HG02885 (cell line): ENCODE measurements at regions not wholly inside any gene's neighbourhood (a gene's known extent, or its start where the extent isn't known, plus 50 kb on each side); places are given as distances from the start of the nearest gene placed in this dataset.
"Not testable (repeated sequence)": the region's sequence is repeated elsewhere in the genome, so short reads cannot be mapped to it uniquely, and the experiment has no call there.

Experiments used
- ATAC-seq: cut with Tn5 transposase; IDR thresholded peaks from one replicate; pipeline ENCODE4 v1.9.1; 2021; ENCODE audit warnings: mild to moderate bottlenecking; ENCODE audit not compliant: unreplicated experiment, poor library complexity

DNA sequence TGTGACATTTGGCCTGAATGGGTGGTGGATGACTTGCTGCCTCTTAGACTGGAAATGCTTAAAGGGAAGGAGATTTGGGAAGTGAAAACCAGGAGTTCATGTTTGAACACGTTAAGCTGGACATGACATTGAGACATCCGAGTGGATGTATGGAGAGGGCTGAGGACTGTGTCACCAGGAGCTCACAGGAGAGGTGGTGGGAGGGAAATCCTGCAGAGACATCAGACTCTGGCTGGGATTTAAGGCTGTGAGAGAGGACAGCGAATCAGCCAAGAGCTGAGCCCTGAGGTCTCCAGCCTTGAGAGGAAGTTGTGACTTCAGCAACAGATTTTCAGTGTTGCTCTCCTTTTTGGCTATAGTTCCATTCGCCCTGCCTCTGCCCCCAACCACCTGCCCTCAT is 432.5 kb upstream of the SPATA31A3 start:
- ATAC-seq: not testable (repeated sequence)

GRCh38 chr9:67423049-67423728 is 430.8 kb upstream of the SPATA31A3 start:
- not testable (repeated sequence) for ATAC-seq

DNA sequence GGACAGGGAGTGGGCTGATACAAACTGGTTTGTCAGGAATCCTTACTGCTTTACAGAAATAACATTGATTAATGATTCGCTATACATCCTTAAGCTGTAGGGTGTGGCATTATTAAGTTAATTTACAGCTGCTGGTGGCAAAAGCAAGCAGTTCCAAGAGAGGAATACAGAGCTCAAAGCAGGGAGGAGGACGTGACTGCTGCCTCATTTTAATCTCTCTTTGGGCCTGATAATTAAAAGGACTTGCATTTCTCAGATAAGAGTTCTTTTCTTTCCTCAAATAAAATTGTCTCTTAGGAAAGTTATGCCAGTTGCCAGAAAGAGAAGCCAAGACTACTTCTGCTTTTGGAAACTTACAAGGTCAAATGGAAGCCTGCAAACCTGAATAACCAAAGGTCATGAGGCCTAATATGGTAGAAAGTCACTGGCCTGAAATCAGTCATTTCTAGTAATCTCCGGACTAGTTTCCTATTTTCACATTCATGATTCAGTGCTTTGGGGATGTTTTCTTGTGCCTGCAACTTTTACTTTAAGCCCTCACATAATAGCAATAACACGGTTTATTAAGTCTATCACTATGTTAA is 426.2 kb upstream of the SPATA31A3 start:
- not testable (repeated sequence) for ATAC-seq

DNA sequence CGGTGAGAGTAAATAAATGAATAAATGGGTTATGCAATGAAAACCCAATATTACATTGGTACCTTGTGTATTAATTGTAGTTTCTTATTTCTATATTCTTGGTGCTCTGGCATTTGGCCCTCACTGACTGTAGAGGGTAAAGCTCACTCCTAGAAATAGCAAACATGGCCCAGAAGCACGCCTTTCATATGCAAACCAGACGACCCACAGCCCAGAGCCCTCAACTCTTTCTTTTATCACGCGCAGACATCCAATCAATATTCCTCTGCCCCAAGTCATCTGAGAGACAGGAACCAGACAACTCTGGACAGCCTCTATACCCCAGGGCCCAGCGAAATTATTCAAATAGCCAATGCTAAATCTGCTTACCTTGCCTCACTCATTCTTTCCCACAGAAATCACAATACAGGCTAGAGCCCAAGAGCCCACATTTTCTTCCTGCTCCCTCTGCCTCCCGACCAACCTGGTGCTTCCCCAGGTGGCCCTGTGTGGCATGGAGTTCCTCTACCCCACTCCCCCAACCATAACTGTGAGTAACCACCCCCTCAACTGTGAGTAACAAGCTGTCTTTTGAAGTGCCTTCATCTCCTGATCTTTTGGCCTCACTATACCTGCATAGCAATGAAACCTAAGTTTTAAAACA is 425.1 kb upstream of the SPATA31A3 start:
- ATAC-seq: not testable (repeated sequence)

DNA sequence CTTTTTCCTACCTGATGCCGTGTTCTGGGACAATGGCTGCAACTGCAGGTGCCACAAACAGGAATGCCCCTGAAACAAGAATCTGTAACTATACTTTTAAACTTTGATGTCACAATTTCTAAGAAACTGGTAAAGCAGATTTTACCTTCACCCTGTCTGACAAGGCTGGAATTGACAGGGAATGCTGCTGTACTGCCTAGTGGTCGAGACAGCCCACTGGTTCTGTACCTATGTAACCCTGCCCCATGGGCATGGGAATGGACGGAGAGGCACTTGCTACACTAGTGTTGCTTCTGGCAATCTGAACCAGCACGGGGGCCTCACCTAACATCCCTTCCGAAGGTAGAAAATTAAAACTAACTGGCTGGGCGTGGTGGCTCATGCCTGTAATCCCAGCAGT is 424.3 kb upstream of the SPATA31A3 start:
- ATAC-seq: not testable (repeated sequence)

- not testable (repeated sequence) for ATAC-seq
These were observed 418.4 kb upstream of the SPATA31A3 start for GRCh38 chr9:67410606-67411220.

- not testable (repeated sequence) for ATAC-seq
These were observed 411.4 kb upstream of the SPATA31A3 start for GRCh38 chr9:67403739-67404138.

- ATAC-seq: not testable (repeated sequence)
These were observed 405.4 kb upstream of the SPATA31A3 start for GRCh38 chr9:67397731-67398130.

DNA sequence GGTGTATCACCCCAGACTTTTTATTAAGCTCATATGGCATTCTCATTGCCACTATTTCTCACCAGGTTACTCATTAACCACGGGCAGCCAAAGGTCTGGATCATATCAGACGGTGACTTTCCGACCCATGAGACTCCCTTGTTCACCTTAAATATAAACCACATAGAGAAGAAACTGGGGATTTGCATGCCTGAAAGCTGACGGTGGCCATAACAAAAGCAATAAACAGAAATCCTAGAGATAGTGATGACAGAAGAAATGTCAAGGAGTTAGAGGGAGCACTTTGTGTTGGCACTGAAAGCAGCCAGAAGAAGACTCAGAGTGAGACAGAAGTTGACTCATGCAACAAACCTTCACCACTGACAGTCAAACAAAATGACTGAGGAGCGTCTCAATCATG is 402.4 kb upstream of the SPATA31A3 start:
- not testable (repeated sequence) for ATAC-seq

DNA sequence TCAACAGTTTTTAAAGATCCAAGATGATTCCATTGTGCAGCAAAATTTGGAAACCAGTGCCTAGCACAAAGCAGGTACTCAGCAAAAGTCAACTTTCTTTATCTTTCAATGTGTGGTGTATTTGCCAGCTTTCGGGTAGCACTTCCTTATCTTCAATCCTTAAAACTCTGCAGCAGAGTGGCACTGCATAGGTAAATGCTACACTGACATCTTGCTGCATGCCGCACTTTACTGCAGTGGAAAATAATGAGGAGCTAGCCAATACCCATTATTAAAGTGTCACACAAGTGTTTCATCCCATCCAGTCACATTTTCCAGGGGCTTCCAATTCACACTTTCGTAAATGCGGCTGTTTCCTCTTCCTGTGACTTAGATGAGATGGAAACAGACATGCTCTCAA is 401.7 kb upstream of the SPATA31A3 start:
- ATAC-seq: not testable (repeated sequence)

DNA sequence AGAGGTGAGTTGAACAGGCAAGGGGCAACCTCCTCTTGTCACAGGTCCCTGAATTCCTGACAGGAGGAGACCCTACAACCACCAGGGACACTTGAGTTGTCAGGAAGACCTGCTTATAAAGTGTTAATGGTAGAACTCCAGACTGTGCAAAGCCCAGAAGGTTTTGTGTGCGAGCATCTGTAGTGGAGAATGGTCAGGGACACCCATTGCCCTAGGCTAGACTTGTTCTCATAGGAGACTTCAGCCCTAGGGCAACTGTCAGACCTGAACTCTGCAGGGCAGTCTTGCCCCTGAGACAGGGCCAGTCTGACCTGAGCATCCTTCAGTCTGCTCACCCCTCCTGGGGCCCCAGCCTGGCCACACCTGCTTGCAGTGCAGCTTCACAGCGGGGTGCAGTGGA is 377.3 kb upstream of the SPATA31A3 start:
- ATAC-seq: not testable (repeated sequence)

GRCh38 chr9:67362325-67362724 is 370.0 kb upstream of the SPATA31A3 start:
- not testable (repeated sequence) for ATAC-seq

DNA sequence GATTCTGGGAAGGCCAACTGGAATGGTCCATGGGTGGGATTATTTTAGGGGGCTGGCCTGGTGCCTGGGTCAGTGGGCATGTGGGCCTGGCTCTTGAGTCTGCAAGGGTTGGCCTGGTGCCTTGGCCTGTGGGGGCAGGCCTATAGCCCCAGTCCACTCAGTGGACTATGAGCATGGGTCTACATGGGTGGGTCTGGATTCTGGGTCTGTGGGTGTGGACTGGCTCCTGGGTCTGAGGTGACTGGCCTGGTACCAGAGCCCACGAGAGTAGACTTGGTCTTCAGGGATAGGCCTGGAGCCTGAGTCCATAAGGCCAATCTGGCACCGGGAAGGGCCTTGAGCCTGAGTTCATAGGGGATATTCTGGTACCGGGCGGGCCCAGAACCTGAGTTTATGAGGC is 361.6 kb upstream of the SPATA31A3 start:
- not testable (repeated sequence) for ATAC-seq

DNA sequence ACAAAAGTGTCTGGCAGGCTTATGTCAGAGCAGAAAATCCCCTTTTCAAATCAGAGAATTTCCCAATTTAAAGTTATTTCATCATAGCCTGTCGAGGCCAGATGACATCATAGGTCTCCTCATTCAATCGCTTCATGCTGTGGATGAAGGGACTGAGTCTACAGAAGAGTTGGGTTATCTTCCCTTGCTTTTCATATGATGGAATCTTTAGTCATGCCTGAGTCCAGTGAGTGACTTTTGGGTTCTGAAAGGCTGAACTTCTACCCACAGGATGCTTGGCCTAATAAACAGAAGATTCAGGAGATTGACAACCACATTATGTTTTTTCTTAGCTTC is 357.0 kb upstream of the SPATA31A3 start:
- ATAC-seq: not testable (repeated sequence)

- not testable (repeated sequence) for ATAC-seq
These were observed 356.4 kb upstream of the SPATA31A3 start for GRCh38 chr9:67348562-67349423.

DNA sequence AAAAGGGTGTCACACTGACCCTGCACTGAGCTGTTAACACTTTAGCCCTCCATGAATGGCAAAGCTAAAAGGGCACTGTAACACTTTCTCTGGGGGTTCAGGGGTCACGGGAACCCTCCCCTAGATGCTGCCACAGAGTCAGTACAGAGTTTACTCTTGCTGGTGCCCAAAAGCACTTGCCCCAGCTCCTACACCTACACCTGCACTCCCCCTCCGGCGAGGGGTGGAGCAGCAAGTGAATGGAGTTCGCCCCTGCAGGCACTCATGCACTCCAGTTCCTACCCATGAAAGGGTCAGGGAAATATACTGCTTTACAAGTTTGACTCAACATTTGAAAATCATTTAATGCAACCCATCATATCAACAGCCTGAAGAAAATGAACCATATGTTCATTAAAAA is 355.7 kb upstream of the SPATA31A3 start:
- not testable (repeated sequence) for ATAC-seq

GRCh38 chr9:67339216-67339615 is 346.9 kb upstream of the SPATA31A3 start:
- not testable (repeated sequence) for ATAC-seq

- ATAC-seq: not testable (repeated sequence)
These were observed 345.9 kb upstream of the SPATA31A3 start for GRCh38 chr9:67338201-67338600.

DNA sequence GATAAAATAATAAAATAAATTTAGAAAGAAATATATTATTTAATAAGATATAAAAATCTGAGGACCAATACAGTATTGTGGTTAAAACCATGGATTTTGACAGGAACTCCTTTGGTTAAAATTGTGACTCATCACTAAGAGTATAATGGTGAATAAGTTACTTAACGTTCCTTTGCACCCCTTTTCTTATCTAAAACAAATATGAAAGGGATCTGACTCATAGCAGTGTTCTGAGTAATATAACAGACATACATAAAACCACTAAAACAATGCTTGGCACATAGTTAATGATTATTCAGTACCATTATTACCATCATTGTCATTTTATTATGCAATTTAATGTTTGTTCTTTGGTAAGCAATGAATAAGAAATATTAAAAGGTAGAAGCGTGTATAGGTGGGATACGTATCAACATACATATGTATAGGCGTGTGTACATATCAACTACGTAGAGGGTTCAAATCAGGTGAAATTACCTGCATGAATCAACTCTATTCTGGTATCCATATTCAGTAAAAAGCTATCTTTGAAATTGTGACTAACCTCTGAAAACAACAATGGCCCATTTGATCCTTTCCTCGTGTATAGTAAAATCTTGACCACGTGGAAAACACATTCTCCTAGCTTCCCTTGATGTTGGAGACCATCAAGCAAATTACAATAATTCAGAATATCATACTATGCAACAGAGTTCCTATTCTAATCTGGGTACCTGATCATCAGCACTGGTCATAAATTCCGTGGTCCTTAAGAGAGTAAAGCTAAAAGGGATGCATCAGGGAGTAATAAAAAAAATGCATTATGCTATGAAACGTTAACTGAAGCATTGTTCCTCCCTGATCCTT is 342.6 kb upstream of the SPATA31A3 start:
- not testable (repeated sequence) for ATAC-seq
